GM19463 (cell line): ENCODE measurements at regions not wholly inside any gene's neighbourhood (a gene's known extent, or its start where the extent isn't known, plus 50 kb on each side); places are given as distances from the start of the nearest gene placed in this dataset.
"Not testable (repeated sequence)": the region's sequence is repeated elsewhere in the genome, so short reads cannot be mapped to it uniquely, and the experiment has no call there.

ENCODE experiments used
- ATAC-seq: cut with Tn5 transposase; IDR thresholded peaks from one replicate; pipeline ENCODE4 v1.9.1; 2021; ENCODE audit warnings: mild to moderate bottlenecking, moderate library complexity; ENCODE audit not compliant: unreplicated experiment

DNA sequence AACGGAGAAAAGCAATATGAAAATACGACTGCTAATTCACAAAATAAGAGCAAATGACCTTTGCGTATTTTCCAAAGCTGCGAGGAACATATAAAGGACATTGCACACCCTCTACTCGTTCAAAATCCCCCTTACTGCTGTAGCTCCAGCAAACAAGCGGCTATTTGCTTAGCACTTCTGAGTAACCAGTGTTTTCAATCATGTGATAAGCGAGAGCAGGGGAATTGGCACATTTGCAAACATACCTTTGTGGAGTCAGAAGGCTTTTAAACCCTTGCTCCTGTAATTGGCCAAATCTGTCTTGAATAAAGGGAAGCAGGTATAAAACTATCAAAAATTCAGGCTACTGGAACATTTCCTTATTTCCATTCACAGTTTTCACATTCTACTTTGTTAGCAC, 610.2 kb downstream of the UBE2NL start:
- no peak for ATAC-seq

DNA sequence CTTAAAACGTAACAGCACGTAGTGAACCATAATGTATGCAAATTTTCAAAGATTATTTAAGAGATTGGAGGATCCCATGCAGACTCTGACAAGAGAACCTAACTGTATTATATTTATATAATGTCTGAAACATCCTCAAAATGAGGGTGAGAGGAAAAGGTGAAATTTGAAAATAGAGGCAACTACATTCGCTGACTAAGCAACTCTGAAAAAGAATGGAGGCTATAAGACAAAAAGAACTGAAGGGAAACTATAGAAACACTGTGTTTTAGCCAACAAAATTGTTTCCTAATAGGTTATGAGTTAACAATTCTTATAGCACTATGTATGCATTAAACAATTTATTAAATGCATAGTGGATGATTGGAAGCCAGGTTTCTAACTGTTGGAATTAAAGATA, 648.0 kb downstream of the UBE2NL start:
- no peak for ATAC-seq

DNA sequence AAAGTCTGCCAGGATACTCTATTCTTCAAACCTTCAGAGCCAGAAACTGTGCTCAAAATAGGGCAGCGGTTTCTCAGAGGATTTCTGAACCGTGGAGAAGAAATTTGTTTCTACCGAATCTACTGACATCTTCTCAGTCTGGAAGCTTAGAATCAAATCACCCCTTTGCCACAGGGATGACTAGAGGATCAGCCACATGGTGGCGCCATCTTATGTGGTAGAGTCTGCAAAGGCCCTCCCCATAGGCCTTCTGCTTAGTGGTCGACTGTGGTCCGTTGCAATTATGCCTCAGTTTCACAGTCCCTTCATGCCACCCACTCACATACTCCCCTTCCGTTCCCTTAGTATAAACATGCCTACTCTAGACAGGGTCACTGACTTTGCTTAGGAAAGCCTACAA, 680.7 kb upstream of the SPANXN1 start:
- ATAC-seq: no peak

DNA sequence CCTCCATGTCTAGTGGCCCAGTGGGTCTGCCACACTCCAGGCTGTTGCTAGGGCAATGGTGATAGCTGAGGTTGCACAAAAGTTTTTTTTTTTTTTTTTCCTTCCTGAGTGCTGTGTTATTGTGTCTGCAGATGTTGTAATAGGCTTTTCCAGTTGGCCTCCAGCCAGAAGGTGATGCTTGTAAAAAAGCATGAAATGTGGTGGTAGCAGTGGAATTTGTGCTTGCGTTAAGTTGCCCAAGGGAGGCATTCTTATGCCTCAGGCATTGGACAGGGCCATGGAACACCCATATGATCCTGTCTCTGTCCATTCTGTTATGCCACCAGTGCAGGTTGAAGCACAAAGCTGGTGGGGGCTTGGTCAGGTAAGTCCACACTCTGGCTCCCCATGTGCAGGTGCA, 660.5 kb upstream of the SPANXN1 start:
- ATAC-seq: no peak

DNA sequence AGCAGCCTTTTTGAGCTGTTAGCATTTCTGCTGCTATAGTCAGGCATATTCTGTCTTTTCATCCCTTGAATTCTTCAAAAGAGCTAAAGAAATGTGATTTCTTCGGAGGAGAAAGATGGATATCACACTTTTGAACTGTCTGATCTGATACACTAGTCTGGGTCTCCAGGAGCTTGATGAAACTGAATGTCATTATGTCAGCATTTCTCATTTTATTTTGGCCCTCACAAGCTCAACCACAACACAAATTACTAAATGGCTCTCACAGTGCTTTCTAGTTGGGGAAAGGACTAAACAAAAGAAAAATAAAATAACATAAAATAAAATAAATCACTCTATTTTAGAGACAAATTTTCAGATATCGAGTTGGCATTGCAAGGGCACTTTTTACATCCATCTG, 655.3 kb upstream of the SPANXN1 start:
- ATAC-seq: no peak

DNA sequence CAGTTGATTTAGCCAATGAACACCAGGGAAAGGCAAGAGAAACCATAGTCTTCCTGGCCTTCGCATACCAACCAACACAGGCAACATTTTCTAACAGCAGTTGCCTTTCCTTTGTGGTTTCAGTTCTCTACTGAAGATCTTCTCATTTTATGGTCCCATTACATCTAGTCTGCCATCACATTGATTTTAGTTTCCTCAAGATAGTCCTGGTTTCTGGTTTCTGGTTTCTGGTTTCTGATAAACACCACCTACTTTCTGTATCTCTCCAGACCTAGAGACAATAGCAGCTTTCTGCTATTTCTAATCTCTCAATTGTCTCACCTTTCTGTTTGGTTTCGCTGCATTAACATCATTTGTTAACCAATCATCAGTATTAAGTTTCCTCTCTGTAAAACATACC, 646.3 kb upstream of the SPANXN1 start:
- ATAC-seq: no peak

DNA sequence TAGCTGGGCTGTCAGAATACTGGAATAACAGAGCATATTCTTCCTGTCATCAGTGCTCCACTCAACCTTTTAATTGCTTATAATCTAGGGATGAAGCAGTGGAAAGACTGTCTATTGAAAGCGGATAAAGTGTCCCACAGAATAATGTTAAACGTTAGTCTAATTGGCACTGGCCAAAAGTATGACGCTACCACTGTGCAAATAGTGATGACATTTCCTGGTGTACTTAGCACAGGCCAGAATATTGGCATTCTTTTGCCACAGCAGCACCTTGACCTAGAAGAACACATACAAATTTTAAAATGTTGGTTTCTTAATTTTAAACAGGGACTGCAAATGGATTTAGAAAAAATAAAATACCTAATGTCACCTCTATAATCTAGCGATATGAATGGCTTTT, 635.2 kb upstream of the SPANXN1 start:
- no peak for ATAC-seq

DNA sequence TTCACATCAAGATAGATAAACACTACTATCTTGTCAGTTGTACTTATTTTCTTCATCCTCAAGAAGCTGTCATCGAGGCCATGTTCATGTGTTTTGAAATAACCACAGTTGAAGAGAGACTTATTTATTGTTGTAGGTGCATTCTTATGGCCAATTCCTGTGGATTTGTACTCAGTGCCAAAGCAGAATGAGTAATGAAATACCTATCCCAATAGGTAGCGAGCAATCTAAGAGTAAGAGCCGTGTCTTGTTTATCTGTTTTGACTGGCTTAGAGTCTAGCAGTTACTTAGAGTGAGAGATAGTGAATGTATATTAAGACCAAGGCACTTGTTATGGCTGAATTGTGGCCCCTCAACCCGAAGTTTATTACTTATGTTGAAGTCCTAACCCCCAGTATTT, 631.0 kb upstream of the SPANXN1 start:
- ATAC-seq: no peak

DNA sequence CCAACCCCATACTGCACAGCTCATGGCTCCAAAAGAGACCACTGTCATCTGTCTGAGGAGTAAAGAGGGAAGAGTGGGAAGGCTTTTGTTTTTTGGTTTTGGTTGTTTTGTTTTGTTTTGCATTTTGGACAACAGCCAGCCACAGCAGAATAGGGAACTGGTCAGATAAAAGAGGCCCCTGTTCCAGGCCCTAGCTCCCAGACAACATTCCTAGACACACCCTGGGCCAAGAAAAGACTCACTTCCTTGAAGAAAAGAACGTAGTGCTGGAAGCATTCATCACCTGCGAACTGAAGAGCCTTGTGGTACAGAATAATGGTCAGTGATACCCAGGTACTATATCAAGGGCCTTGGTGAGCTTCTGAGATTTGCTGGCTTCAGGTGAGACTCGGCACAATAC, 619.4 kb upstream of the SPANXN1 start:
- no peak for ATAC-seq

DNA sequence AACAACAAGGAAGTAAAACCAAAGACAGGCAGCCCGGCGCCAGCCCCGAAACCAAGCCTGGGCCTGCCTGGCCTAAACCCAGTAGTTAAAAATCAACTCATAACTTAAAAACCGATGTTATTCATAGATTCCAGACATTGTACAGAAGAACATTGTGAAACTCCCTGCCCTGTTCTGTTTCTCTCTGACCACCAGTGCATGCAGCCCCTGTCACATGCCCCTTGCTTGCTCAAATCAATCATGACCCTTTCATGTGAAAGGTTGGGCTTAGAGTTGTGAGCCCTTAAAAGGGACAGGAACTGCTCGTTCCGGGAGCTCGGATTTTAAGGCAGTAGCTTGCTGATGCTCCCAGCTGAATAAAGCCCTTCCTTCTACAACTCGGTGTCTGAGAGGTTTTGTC, 612.9 kb upstream of the SPANXN1 start:
- peak; percentile 50 for ATAC-seq

DNA sequence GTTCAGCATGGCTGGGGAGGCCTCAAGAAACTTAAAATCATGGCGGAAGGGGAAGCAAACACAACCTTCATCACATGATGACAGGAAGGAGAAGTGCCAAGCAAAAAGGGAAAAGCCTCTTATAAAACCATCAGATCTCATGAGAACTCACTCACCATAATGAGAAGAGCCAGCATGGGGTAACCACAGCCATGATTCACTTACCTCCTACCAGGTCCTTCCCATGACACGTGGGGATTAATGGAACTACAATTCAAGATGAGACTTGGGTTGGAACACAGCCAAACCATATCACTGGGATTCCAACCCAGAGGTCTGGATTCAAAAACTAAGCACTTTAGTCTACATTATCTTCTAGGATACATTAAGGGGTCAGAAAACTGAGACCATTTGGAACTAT, 609.6 kb upstream of the SPANXN1 start:
- no peak for ATAC-seq

DNA sequence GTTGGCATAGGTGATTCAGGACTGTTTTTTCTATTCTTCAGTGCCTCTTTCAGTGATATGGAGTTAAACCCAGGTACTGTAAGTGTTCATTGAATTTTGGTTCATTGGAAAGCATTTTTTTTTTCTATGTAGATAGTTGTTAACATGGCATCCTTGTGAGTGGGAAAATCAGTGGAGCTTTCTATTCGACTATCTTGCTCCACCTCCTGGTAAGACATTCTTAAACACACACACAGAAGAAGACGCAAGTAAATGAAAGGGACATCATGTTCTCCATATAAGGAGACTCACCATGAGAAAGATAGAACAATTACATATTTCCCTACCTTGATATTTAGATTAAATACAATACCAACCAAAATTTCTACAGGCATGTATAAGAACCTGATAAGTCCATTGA, 598.5 kb upstream of the SPANXN1 start:
- no peak for ATAC-seq

DNA sequence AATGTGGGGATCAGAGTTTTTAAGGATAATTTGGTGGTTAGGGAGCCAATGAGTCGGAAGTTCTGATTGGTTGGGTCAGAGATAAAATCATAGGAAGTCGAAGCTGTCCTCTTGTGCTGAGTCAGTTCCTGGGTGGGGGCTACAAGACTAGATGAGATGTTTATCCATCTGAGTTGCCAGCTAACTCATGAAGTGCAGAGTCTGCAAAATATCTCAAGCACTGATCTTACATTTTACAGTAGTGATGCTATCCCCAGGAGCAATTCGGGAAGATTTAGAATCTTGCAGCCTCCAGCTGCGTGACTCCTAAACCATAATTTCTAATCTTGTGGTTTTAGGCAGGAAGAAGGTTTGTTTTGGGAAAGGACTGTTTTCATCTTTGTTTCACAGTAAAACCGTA, 565.8 kb upstream of the SPANXN1 start:
- ATAC-seq: no peak

DNA sequence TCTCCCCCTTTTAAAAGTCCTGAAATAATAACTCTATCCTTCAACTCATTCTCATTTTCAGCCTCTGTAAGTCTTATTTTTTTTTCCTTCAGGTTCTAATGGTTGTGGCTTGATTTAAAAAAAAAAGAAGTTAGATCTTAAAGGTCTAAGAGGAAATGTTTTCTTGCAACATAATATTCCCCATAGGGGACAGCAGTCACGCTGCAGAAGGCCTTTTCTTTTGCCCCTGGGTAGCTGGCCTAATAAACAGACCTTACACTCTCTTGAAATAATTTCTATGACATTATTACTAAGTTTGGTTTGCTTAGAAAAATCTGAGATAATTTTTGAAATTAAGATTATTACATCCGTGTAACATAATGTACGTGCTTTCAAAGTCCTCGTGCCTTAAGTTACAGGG, 564.1 kb upstream of the SPANXN1 start:
- ATAC-seq: no peak

DNA sequence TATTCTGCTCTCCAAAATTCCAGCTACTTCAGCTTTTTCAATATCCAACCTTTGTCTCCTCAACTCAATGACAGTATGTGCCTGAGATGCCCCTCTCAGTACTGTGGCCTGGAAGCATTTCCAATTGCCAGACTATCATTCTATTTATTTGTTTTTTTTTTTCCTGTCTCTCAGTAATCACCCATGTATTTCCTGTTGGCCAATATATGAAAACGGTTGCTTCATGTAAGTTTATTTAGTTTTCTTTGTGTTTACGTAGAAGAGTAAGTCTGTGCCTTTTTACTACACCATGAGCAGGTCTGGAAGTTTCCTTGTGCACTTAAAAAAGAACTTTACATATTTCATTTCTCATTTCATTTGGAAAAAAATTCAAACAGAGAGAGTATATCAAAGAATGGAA, 537.5 kb upstream of the SPANXN1 start:
- ATAC-seq: no peak

DNA sequence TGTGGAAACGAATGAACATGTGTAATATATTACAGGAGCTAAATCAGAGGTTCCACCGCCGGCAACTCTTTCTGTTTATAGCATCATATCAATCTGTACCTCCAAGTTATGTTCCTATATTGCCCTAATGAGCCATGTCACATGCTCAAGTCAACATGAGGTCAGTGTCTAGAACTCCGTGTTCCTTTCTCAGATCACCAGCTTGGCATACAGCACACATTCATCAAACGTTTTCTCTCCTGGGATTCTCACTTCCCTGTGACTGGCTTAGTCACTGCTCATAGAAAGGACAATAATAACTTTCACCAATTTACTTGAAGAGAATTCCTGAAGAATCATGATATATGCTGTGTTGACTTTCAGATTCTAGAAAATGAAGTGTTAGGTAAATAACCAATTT, 532.0 kb upstream of the SPANXN1 start:
- no peak for ATAC-seq

DNA sequence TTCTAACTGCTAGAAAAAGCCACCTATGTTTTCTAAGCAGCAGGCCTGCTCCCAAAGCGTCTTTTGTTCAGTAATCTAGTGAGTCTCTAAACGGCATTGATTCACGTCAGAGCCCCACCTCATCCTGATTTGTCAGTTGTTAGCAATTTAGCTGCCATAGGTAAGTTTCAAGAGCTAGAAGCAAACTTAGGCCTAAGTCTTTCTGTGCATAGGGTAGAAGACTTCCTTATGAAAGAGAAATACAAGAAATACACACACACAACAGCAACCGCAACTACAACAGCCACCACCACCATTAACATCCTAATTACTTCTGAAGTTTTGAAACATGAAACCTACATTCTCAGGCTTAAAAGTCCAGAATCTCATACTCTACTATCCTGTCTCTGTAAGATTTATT, 531.1 kb upstream of the SPANXN1 start:
- no peak for ATAC-seq

DNA sequence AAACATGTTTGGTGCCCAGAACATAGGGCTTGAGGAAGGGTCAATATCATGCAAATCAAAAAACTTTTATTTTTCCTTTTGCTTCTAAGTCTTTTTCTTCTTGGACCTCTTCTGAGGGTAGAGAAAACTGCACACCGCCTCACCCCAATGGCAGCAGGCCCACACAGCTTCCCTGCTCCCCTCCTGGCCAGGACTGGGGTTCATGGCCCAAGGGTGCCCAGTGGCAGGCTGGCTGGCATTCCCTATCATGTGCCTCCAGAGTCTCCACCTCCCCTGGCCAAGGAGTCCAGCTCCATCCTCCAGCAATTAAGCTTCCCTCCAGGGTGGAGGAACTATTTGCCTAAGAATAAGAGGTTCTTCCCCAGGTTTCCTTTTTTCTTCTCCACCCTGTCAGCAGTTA, 529.6 kb upstream of the SPANXN1 start:
- no peak for ATAC-seq

DNA sequence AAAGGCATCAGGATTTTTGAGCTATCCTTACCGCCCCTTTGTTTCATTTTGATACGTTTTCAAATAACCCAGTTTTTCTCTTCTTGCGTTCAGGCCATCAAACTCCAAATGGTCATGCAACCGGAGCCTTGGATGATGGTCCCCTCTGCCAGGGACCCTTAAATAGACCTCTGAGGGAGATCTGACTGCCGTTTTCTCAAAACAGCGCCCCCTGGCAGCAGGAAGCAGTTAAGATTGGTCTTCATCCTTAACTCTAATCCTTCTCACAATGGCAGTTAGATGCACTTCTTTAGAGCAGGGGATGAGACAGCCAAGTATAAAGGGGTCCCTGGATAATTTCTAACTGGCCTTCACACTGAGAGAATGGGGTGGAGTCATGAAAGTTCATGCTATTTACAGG, 525.0 kb upstream of the SPANXN1 start:
- ATAC-seq: no peak

DNA sequence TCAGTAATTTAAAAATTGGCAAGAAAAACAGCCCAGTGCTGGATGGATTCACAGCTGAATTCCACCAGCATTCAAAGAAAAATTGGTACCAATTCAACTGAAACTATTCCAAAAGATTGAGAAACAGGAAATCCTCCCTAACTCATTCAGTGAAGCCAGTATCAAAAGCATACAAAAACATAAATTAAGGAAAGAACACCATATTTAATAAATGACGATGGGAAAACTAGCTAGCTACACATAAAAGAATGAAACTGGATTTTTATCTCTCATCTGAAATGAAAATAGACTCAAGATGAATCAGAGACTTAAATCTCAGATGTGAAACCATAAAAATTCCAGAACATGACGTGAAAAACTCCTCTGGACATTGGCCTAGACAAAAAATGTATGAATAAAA, 516.8 kb upstream of the SPANXN1 start:
- ATAC-seq: no peak

DNA sequence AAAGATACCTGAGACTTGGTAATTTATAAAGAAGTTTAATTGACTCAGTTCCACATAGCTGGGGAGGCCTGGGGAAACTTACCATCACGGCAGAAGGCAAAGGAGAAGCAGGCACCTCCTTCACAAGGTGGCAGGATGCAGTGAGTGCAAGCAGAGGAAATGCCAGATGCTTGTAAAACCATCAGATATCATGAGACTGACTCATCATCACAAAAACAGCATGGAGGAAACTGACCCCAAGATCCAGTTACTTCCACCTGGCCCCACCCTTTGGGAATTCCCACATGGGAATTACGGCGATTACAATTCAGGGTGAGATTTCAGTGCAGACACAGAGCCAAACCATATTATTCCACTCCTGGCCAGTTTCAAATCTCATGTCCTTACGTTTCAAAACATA, 514.7 kb upstream of the SPANXN1 start:
- ATAC-seq: no peak

DNA sequence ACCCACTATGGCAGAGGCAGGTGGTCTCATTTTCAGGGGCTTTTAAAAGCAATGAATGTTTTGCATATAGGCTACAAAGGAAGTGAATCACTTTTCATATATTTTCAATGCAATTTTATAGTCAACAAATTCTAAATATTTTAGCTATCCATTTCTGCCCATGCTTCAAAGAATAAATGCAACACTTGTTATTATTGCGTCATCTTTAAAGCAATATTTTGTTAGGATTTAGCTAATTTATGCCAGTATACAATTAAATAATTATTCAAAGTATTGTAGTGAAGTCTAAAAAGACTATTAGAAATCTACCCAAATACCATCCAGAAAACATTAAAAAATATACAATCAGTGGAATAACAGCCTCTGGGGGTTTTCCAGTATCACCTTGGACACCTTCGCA, 509.1 kb upstream of the SPANXN1 start:
- ATAC-seq: no peak

DNA sequence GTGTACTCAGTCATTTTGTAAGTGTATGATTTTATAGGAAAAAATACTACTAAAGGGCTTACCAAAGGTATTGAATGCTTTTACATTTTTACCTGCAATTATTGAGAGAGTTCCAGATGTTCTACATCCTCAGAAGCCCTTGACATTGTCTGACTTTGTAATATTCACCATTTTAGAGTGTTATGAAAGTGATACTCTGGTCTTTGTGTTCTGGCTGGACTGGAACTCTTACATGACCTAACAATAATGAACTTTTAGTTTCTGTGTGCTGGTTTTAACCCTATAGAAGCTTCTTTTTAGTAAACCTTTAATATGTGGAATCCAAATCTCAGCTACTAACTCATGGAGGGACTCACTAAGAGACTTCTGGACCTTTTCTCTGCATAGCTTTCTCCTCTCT, 478.8 kb upstream of the SPANXN1 start:
- no peak for ATAC-seq

DNA sequence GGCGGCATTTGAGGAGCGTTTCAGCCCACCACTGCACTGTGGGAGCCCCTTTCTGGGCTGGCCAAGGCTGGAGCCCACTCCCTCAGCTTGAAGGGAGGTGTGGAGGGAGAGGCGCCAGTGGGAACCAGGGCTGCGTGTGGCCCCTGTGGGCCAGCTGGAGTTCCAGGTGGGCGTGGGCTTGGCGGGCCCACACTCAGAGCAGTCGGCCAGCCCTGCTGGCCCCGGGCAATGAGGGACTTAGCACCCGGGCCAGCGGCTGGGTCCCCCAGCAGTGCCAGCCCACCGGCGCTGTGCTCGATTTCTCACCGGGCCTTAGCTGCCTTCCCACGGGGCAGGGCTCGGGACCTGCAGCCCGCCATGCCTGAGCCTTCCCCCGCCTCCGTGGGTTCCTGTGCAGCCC, 463.8 kb upstream of the SPANXN1 start:
- not testable (repeated sequence) for ATAC-seq
